GM19240 (cell line): ENCODE measurements at regions not wholly inside any gene's neighbourhood (a gene's known extent, or its start where the extent isn't known, plus 50 kb on each side); places are given as distances from the start of the nearest gene placed in this dataset.

Experiments
- DNase-seq: peaks from one replicate; pipeline ENCODE4 v3.0.0; 2011; ENCODE audit warnings: low spot score; ENCODE audit not compliant: insufficient read length

- no peak for DNase-seq
These were observed 201.8 kb upstream of the ZC3H12A start for GRCh38 chr1:37272626-37273025.

GRCh38 chr1:37274486-37274885, 199.9 kb upstream of the ZC3H12A start:
- DNase-seq, result no peak

- no peak for DNase-seq
These were observed 199.3 kb upstream of the ZC3H12A start for GRCh38 chr1:37274938-37275631.

- no peak for DNase-seq
These were observed 197.0 kb upstream of the ZC3H12A start for GRCh38 chr1:37277366-37277765.

- no peak for DNase-seq
These were observed 193.0 kb upstream of the ZC3H12A start for GRCh38 chr1:37281354-37281753.

GRCh38 chr1:37282764-37283163, 191.6 kb upstream of the ZC3H12A start:
- no peak for DNase-seq

- no peak for DNase-seq
These were observed 190.3 kb upstream of the ZC3H12A start for GRCh38 chr1:37284053-37284452.

GRCh38 chr1:37286881-37287280, 187.5 kb upstream of the ZC3H12A start:
- DNase-seq, result no peak

GRCh38 chr1:37288900-37289299, 185.5 kb upstream of the ZC3H12A start:
- peak; percentile 91 for DNase-seq

- no peak for DNase-seq
These were observed 183.7 kb upstream of the ZC3H12A start for GRCh38 chr1:37290718-37291117.

- no peak for DNase-seq
These were observed 181.6 kb upstream of the ZC3H12A start for GRCh38 chr1:37292789-37293188.

GRCh38 chr1:37294096-37294495, 180.3 kb upstream of the ZC3H12A start:
- no peak for DNase-seq

GRCh38 chr1:37294529-37294928, 179.9 kb upstream of the ZC3H12A start:
- DNase-seq, result no peak

- no peak for DNase-seq
These were observed 175.6 kb upstream of the ZC3H12A start for GRCh38 chr1:37298769-37299168.

- DNase-seq, result no peak
These were observed 175.2 kb upstream of the ZC3H12A start for GRCh38 chr1:37299216-37299615.

GRCh38 chr1:37303884-37304574, 170.4 kb upstream of the ZC3H12A start:
- DNase-seq, result no peak

- DNase-seq, result no peak
These were observed 169.3 kb upstream of the ZC3H12A start for GRCh38 chr1:37305108-37305507.

GRCh38 chr1:37305841-37306240, 168.5 kb upstream of the ZC3H12A start:
- DNase-seq, result no peak

- DNase-seq, result no peak
These were observed 167.9 kb upstream of the ZC3H12A start for GRCh38 chr1:37306461-37306860.

- no peak for DNase-seq
These were observed 167.5 kb upstream of the ZC3H12A start for GRCh38 chr1:37306871-37307270.

GRCh38 chr1:37308031-37308960, 166.1 kb upstream of the ZC3H12A start:
- DNase-seq, result no peak

GRCh38 chr1:37309574-37309973, 164.8 kb upstream of the ZC3H12A start:
- DNase-seq, result no peak
